ENCODE measurements at regions not wholly inside any gene's neighbourhood (a gene's known extent, or its start where the extent isn't known, plus 50 kb on each side); places are given as distances from the start of the nearest gene placed in this dataset.

- no peak for TF ChIP-seq CTCF (IDR thresholded peaks at IDR 0.05)
- TF ChIP-seq POLR2A (IDR thresholded peaks at IDR 0.05): no peak
- TF ChIP-seq POLR2AphosphoS5 (IDR thresholded peaks at IDR 0.05): no peak
- no peak for TF ChIP-seq EP300 (IDR thresholded peaks at IDR 0.05; ENCODE audit: low read depth)
These were observed 291.3 kb upstream of the ANKRD50 start for GRCh38 chr4:125003840-125004239.

Data from transverse colon (tissue), 4 donors.